GM18511 (cell line): ENCODE measurements at regions not wholly inside any gene's neighbourhood (a gene's known extent, or its start where the extent isn't known, plus 50 kb on each side); places are given as distances from the start of the nearest gene placed in this dataset.
"Not testable (repeated sequence)": the region's sequence is repeated elsewhere in the genome, so short reads cannot be mapped to it uniquely, and the experiment has no call there.

ENCODE experiments used
- ATAC-seq: cut with Tn5 transposase; IDR thresholded peaks from one replicate; pipeline ENCODE4 v1.9.1; 2021; ENCODE audit warnings: mild to moderate bottlenecking, moderate library complexity; ENCODE audit not compliant: unreplicated experiment

DNA sequence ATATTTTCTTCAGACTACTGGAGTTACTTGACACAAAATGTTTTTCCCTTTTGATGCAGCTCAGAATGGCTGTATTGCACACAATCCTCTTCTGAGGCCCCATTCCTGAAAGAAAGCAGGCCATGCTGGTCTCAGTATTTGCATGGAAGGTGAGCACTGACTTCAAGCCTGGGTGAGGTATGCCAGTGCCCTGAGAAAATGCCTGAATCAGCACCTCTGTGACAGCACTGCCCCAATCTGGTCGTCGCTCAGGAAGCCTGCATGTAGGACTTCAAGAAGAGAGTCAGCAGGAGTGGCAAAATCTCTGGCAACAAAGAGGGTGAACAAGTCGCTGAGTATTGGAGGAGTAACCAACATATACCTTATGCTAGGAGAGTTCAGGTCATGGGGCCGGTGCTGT lies 425.2 kb upstream of the PIK3R1 start:
- no peak for ATAC-seq

DNA sequence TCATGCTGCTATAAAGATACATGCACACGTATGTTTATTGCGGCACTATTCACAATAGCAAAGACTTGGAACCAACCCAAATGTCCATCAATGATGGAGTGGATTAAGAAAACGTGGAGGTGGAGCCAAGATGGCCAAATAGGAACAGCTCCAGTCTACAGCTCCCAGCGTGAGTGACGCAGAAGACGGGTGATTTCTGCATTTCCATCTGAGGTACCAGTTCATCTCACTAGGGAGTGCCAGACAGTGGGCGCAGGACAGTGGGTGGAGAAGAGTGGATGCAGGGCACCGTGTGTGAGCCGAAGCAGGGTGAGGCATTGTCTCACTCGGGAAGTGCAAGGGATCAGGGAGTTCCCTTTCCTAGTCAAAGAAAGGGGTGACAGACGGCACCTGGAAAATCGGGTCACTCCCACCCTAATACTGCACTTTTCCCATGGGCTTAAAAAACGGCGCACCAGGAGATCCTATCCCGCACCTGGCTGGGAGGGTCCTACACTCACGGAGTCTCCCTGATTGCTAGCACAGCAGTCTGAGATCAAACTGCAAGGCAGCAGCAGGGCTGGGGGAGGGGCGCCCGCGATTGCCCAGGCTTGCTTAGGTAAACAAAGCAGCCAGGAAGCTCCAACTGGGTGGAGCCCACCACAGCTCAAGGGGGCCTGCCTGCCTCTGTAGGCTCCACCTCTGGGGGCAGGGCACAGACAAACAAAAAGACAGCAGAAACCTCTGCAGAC lies 435.5 kb upstream of the PIK3R1 start:
- not testable (repeated sequence) for ATAC-seq

DNA sequence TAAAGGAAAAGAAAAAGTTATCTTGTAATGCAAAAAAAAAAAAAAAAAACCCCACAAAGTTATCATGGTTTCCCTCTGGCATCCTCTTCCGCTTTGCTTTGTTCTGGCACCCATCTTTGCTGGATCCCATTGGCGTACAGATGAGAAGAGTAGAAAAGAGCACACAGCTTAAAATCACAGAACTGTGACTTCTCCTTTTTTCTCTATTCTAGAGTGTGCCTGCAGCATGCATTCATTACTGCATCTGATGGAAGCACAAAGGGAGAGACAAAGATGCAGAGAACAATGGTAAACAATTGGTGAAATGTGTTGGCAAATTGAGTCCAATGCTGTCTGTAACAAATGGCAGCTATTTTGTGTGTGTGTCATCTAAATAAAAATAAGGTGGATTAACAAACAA lies 440.8 kb upstream of the PIK3R1 start:
- no peak for ATAC-seq

DNA sequence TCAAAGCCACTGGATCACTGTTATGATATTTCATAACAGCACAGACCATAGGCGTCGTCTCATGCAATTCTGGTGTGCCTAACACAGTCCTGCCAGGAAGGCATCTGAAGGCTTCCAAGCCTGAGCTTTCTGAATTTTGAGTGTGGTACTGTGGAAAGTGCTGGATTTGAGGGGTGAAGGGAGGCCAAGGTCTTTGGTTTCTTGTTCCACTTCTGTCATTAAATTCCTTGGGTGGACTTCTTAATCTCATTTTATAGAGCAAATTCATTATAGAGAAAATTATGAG lies 441.3 kb upstream of the PIK3R1 start:
- no peak for ATAC-seq

DNA sequence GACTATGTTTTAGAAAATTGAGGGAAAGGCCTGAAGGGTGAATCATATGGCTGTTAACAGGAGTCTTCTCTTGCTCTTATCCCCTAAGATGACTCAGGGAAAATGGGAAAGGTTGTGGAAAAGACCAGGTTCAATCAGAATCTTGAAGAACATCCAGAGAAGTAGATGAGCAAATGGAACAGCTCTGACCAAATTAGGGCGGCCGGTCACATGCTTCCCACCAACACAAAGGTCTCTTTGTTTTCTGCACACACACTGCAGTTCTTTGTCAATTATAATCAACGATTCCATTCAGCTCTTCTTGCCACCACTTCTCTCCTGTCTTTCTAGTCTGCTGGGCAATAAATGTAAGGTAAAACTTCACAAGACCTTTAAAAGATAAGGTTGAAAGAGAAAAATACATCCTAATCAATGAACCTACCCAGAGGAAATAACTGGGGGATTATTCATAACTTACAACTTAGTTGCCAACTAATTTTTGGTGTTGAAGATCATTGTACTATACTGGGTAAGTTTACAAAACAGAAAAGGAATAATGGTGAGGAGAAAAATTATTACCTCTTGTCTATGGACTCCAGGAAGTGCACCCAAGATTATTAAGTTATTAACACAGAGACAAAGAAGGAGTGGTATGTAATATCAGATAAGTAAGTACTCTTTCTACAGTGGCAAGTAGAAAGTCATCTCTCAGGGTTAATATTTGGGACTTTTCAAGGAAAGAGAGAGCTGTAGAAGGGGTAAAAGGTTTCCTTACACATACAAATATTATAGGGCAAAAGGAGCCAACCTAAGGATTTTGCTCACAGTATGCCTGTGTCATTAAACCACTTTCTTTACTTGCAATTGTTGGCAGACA lies 441.9 kb upstream of the PIK3R1 start:
- ATAC-seq, result no peak

DNA sequence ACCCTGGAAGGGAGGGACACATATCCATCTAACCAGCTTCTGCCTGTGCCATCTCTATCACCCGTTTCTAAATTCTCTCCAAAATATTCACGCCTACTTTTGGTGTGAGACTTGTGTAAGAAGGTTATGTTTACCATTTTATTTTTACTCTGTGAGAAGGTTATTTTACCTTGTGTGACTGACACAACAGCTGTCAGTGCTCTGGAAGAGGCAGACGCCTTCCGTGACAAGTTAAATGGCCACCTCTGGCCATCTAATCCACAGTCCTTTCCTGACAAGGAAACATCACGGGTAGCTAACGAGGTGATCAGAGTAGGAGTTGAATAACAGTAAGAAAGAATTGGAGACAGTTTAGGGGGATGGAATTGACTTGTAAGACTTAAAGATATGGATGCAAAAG lies 443.8 kb upstream of the PIK3R1 start:
- no peak for ATAC-seq

DNA sequence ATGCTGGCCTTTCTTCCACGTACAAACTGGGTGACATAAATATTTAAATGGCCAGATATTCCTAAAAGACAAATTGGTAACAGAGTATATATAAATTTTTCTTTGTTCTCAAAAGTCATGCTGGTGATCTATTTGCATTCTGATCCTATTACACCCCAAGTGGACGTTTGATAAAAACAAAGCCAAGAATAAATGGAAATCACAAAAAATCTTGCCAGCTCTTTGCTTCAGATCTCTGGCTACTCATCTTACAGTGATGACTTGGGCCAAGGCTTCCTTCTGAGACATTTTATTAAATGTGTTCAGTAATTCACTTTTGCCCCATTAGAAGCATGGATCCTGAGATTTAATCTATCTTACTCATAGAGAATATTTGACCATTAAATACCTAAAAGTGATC lies 444.3 kb upstream of the PIK3R1 start:
- no peak for ATAC-seq

DNA sequence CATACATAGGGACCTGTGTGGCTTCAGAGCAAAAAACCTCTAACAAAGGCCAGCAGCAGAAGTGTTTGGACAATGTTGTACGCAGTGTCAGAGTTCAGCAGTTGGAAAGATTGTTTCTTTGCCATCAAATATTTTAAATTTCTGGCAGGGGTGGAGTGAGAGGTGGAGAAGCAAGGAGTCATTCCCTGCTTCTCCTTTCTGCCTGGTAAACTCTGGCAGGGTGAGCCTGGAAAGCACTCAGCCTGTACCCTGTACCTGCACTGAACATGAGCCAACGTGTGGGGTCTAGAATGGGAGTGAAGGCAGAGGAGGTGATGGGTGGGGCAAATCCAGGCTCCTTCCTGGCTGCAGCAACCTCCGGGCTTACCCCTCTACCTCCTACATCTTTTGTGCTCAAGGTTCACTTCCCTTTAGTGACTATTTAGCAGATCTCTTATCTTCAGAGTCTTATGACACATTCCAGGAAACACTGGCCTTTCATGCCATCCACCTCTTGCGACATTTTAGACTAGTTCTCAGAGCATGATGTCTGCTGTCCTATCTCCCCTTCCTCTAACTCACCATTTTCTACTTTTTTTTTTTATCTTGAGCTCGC lies 445.0 kb upstream of the PIK3R1 start:
- no peak for ATAC-seq

DNA sequence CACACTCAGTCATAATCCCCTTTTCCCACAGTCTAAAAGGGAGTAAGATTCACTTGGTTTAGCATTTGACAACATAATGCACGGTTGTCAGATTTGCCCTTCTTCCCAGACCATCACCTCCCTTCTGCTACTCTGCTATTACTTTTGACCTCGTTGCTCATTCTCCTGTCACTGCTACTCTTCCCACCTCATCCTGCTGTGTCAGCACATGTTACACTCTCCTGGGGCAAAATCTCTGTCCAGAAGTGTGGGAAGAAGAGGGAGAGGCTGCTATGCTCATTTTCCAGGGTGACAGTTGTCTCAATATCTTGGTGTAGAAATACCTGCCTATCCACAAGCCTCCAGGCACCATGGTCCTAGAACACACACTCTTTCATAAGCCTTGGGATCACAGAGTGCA lies 449.9 kb upstream of the PIK3R1 start:
- no peak for ATAC-seq

DNA sequence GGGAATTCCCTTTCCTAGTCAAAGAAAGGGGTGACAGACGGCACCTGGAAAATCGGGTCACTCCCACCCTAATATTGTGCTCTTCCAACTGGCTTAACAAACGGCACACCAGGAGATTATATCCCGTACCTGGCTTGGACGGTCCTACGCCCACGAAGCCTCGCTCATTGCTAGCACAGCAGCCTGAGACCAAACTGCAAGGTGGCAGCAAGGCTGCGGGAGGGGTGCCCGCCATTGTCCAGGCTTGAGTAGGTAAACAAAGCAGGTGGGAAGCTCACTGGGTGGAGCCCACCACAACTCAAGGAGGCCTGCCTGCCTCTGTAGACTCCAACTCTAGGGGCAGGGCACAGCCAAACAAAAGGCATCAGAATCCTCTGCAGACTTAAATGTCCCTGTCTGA lies 457.8 kb upstream of the PIK3R1 start:
- ATAC-seq, result not testable (repeated sequence)

DNA sequence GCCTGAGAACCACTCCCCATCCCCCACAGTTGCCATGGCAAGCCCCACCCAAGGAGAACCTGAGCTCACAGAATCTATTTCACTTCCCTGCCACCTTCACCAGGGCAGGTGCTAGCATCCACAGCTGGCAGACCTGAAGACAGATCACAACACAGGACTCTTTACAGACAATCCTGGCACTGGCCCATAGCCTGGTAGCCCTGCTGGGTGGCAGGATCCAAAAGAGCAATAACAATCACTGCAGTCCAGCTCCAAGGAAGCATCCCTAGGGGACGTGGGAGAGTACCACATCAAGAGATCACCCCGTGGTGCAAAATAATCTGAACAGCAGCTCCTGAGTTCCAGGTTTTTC lies 463.2 kb upstream of the PIK3R1 start:
- ATAC-seq, result no peak

DNA sequence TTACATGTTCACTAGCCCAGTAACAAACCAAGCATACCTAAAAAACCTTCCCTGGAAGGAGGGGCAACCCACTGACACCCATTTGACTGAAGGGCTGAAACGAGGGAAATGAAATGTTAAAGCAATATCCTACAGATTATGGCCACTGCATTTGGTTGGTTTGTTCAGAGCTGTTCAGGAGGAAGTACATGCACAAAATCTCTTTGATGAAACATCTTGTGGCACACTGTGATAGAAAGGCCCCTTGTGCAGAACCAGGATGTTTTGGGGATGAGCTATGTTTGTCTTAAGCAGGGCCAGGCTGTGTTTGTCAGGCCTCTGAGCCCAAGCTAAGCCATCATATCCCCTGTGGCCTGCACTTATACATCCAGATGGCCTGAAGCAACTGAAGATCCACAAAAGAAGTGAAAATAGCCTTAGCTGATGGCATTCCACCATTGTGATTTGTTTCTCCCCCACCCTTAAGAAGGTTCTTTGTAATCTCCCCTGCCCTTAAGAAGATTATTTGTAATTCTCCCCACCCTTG lies 467.3 kb upstream of the PIK3R1 start:
- no peak for ATAC-seq

DNA sequence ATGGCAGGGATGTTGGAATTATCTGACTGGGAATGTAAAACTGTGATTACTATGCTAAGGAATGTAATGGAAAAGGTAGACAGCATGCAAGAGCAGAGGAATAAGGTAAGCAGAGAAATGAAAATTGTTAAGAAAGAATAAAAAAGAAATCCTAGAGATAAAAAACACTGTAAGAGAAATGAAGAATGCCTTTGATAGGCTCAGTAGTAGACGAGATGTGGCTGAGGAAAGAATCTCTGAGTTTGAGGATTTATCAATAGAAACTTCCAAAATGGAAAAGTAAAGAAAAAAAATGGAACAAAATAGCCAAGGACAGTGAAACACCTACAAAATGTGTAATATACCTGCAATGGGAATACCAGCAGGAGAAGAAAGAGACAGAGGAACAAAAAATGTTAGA lies 468.5 kb upstream of the PIK3R1 start:
- no peak for ATAC-seq

DNA sequence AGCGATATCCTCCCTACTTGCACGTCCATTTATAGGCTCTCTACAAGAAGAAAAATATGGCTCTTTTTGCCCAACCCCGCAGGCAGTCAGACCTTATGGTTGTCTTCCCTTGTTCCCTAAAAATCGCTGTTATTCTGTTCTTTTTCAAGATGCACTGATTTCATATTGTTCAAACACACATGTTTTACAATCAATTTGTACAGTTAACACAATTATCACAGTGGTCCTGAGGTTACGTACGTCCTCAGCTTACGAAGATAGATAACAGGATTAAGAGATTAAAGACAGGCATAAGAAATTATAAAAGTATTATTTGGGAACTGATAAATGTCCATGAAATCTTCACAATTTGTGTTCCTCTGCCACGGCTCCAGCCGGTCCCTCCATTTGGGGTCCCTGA lies 468.9 kb upstream of the PIK3R1 start:
- ATAC-seq, result not testable (repeated sequence)

DNA sequence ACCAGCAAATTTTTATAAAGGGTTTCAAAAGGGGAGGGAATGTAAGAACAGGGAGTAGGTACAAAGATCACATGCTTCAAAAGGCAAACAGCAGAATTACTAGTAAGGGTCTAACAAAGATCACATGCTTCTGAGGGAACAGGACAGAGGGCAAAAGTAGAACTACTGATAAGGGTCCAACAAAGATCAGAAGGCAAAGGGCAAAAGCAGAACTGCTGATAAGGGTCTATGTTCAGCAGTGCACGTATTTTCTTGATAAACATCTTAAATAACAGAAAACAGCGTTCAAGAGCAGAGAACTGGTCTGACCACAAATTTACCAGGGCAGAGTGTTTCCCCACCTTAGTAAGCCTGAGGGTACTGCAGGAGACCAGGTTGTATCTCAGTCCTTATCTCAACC lies 469.5 kb upstream of the PIK3R1 start:
- no peak for ATAC-seq

DNA sequence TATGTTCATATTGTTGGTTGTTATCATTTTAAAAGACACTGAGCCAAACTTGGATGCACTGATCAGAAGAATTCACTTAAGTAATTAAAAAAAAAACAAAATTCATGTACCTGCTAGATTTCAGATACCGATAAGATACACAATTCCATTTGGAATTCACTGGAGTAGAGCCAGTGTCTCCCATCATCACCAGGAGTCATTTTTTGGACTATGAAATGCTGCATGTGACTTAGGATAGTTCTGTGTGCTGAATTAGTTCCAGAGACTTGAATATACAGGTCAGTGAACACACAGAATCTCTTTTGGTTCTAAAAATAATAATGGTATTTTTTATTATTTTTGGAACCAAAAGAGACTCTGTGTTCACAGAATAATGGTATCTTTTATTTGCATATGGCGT lies 482.6 kb upstream of the PIK3R1 start:
- no peak for ATAC-seq

DNA sequence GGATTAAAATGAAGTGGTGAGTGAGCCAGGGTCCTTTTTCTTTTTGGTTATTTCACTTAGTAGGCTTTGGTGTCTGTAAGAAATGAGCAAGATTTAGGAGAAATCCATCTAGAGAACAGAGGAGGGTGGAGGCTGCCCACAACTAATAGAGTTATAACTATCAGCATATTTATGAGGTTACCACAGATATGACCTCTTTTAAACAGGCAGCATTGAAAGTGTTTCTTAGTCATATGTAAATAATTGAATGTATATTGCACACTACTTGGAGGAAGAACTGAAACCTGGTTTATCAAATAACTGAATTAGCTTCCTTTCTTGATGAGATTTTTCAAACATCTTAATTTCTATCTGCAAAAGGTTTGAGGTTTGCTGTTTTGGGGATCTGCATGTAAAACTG lies 483.1 kb upstream of the PIK3R1 start:
- ATAC-seq, result no peak

DNA sequence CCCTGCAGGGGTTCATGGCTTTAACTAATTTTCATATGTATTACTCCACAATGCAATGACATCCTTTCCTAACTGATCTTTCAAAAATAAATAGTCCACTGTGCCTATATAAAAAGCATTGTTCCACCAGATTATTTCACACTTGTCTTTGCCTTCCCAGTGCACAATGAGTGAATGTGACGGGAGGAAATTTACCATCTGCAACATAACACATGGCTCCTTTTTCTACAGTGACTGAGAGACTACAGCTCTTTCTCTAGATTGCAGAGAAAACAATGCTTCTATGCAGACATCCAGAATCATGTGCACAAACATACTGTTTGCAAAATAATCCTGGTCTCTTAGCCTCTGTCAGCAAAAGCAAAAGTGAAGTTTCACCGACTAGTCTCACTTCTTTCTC lies 483.7 kb upstream of the PIK3R1 start:
- ATAC-seq, result no peak

DNA sequence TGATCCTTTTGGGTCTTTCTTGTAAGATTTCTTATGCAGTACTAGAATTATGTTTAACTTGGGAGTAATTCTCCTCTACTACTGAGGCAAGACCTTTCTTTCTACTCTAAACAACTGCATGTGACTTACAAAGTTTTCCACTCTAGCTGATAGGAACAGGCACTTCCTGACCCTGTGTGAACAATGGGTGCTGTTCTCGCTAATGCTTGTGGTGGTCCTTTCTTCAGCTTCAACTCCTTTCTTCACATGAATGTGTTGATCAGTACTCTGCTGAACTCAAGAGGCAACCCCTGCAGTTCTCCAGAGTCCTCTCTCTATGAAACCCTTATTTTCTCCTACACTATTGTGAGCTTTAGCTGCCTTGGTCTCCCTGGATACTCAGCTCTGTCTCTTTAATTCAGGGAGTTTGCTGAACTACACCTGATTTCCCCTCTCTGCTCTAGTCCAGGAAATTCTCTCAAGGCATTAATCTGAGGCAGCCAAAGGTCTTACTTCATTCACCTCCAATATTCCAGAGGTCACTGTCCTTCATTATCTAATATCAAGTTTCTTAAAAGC lies 484.6 kb upstream of the PIK3R1 start:
- ATAC-seq, result no peak

DNA sequence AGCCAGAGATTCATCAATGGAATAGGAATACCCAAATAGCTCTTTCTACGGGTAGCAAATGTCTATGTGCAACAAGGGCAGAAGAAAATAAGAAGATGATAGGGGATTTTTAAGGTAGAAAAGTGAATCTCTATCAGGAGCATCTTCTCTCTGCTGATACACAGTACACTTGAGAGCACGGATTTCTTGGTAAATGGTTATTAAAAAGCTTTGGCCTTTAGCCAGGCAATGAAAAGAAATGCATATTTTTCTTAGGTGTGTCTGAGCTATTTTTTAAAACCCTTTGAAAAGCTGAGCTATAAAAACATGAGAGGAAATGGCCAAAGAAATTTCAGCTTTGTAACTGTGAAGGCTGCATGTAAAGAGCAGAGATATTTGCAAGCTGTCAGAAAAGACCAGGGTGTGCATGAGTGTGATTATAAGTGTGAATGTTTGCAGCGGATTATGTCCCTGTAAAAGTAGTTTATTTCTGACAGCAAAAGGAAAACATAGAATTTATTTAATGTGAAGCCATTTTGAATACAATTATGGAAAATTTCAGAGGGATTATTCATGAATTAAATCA lies 487.1 kb upstream of the PIK3R1 start:
- ATAC-seq, result no peak

DNA sequence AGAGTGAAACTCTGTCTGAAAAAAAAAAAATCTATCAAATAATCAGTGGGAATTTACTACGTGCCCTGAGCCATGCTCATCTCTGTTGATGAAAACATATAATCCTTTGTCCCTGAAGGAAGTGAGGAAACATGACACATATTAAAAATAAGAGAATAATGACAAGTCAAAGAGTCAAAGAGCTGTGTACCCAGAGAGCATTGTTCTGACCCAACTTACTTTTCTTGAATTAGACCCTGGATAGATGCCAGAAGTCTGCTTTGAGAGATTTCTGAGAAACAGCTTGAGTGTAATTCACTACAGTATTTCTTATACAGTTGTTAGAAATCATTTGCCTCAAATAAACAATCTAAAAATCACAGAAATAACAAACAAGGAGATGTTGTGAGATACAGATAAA lies 490.0 kb upstream of the PIK3R1 start:
- no peak for ATAC-seq
